Adipocyte (in vitro differentiated cells): ENCODE measurements at regions not wholly inside any gene's neighbourhood (a gene's known extent, or its start where the extent isn't known, plus 50 kb on each side); places are given as distances from the start of the nearest gene placed in this dataset.
"Not testable (repeated sequence)": the region's sequence is repeated elsewhere in the genome, so short reads cannot be mapped to it uniquely, and the experiment has no call there.

Experiments used
- DNase-seq: peaks from one replicate; pipeline ENCODE4 v3.0.0-alpha.2; 2015; ENCODE audit warnings: low read depth
- H3K27me3 ChIP-seq: replicated peaks from 2 replicates; pipeline ENCODE4 v1.7.0; 2013; ENCODE audit warnings: mild to moderate bottlenecking, low read length, moderate library complexity; ENCODE audit not compliant: control insufficient read depth, insufficient read depth
- H3K36me3 ChIP-seq: 2 replicates; pipeline ENCODE4 v1.7.0; 2013; ENCODE audit warnings: low read length, mild to moderate bottlenecking, moderate library complexity; ENCODE audit not compliant: control insufficient read depth, insufficient read depth, severe bottlenecking
- H3K4me1 ChIP-seq: 2 replicates; pipeline ENCODE4 v1.7.0; 2013; ENCODE audit warnings: mild to moderate bottlenecking, low read length, moderate library complexity; ENCODE audit not compliant: control insufficient read depth, insufficient read depth
- H3K4me3 ChIP-seq: 2 replicates; pipeline ENCODE4 v1.7.0; 2013; ENCODE audit warnings: mild to moderate bottlenecking, low read length, moderate library complexity
- H3K9ac ChIP-seq: 2 replicates; pipeline ENCODE4 v1.7.0; 2013; ENCODE audit warnings: mild to moderate bottlenecking, low read length, moderate library complexity
- H3K9me3 ChIP-seq: 2 replicates; pipeline ENCODE4 v1.7.0; 2013; ENCODE audit warnings: mild to moderate bottlenecking, low read length, moderate library complexity; ENCODE audit not compliant: control insufficient read depth

DNA sequence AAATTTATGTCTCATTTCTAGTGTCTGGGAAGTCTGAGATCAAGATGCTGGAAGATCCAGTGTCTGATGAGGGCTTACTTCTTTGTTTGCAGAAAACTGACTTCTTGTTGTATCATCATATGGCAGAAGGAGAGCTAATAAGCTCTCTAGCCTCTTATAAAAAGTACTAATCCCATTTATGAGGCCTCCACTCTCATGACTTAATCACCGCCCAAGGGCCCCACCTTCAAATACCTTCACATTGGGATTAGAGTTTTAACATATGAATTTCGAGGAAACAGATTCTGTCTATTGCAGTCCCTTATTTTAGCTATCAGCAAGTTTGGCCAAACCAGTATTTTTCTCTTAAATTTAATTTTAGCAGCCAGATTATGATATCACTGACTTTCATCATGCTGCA is 150.2 kb upstream of the TMPRSS15 start:
- Histone ChIP-seq H3K4me1 (peaks cover 4% of the 10 kb centered on the region), H3K9ac (no peak overlapping the region), H3K9me3 (no peaks in the 10 kb centered on the region), H3K27me3 (no peaks in the 10 kb centered on the region), H3K36me3 (no peaks in the 10 kb centered on the region), H3K4me3 (no peak overlapping the region)
- no peak for DNase-seq

GRCh38 chr21:18567770-18568169 is 164.2 kb upstream of the TMPRSS15 start:
- H3K27me3 ChIP-seq, H3K9ac ChIP-seq, DNase-seq, H3K4me3 ChIP-seq, H3K4me1 ChIP-seq, H3K36me3 ChIP-seq, H3K9me3 ChIP-seq: not testable (repeated sequence)

GRCh38 chr21:18588001-18588662 is 184.5 kb upstream of the TMPRSS15 start:
- H3K9ac ChIP-seq, result no peak overlapping the region
- H3K27me3 ChIP-seq, result no peaks in the 10 kb centered on the region
- H3K4me1 ChIP-seq, result no peaks in the 10 kb centered on the region
- H3K4me3 ChIP-seq, result no peak overlapping the region
- H3K36me3 ChIP-seq, result no peaks in the 10 kb centered on the region
- no peaks in the 10 kb centered on the region for H3K9me3 ChIP-seq
- no peak for DNase-seq

DNA sequence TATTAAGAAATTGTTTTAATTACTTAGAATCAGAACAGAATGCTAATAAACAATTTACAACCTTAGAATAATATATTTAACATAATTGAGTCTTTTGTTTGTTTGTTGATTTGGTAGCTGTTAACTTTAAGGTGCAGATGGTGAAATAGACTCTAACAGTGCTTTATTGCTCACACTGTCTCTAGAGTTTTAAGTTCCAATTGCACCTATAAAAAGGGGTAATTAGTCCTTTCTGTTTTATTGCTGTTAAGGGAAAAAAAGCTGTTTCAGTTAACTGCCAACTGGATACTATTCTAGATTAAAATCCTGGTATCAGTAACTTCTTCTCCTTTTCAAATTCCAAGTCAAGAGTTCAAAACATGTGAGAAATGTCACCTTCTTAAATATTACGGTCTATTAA is 197.6 kb upstream of the TMPRSS15 start:
- Histone ChIP-seq H3K4me3 (no peak overlapping the region), H3K36me3 (no peaks in the 10 kb centered on the region), H3K9ac (no peak overlapping the region), H3K4me1 (no peaks in the 10 kb centered on the region), H3K27me3 (no peaks in the 10 kb centered on the region), H3K9me3 (no peaks in the 10 kb centered on the region)
- no peak for DNase-seq

DNA sequence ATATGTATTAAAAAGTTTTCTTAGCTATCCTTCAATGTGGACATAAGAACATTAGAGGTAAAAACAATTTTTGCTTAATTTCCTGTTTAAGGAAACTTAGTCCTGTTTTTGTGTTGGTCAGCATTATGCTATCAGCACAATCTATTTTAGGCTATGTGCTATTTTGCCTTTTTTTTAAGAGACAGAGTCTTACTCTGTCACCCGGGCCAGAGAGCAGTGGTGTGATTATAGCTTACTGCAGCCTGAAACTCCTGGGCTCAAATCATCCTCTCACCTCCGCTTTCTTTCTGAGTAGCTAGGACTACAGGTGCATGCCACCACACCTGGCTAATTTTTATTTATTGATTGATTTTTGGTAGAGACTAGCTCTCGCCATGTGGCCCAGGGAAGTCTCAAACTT is 199.1 kb upstream of the TMPRSS15 start:
- H3K9ac ChIP-seq, result no peak overlapping the region
- no peaks in the 10 kb centered on the region for H3K27me3 ChIP-seq
- no peak for DNase-seq
- H3K4me1 ChIP-seq, result no peaks in the 10 kb centered on the region
- no peaks in the 10 kb centered on the region for H3K9me3 ChIP-seq
- H3K4me3 ChIP-seq, result no peak overlapping the region
- no peaks in the 10 kb centered on the region for H3K36me3 ChIP-seq

DNA sequence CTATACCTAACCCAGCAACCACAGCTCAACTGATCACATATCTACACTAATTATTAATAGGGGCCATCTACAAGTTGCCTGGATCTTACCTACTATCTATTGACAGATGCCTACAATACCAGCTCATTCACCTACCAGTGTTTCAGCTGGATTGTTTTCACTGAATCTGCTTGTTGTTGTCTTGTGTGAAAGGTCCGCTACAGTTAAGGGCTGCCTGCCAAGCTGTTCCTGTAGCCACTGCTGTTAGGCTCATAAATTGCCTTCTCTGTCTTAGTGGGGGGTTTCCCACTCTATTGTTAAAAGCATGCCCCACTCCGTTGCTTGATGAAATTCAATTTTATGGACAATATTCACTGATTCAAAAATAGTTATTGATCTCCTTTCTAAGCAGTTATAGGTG is 199.7 kb upstream of the TMPRSS15 start:
- no peaks in the 10 kb centered on the region for H3K36me3 ChIP-seq
- no peaks in the 10 kb centered on the region for H3K9me3 ChIP-seq
- no peak overlapping the region for H3K9ac ChIP-seq
- H3K4me1 ChIP-seq, result no peaks in the 10 kb centered on the region
- no peaks in the 10 kb centered on the region for H3K27me3 ChIP-seq
- H3K4me3 ChIP-seq, result no peak overlapping the region
- DNase-seq, result no peak

DNA sequence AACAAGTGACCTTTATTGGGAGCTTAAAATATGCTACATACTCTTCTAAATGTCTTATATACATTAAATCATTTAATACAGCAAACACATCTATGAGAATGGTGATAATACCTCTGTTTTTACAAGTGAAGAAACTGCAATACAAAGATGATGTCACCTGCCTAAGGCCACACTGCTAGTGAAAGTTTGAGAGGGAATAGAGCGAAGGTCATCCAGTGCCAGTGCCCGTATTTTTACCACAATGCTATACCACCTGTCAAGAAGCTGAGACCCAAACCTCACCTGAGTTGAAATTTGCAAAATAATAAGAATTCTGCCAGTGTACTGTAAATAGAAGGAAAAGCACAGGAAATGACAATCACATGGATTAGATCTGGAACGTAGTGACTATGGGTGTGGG is 200.4 kb upstream of the TMPRSS15 start:
- H3K9ac ChIP-seq, result no peak overlapping the region
- no peaks in the 10 kb centered on the region for H3K4me1 ChIP-seq
- H3K36me3 ChIP-seq, result no peaks in the 10 kb centered on the region
- no peaks in the 10 kb centered on the region for H3K9me3 ChIP-seq
- DNase-seq, result no peak
- H3K27me3 ChIP-seq, result no peaks in the 10 kb centered on the region
- no peak overlapping the region for H3K4me3 ChIP-seq

- Histone ChIP-seq H3K9me3 (no peaks in the 10 kb centered on the region), H3K36me3 (no peaks in the 10 kb centered on the region), H3K4me1 (no peaks in the 10 kb centered on the region), H3K9ac (no peak overlapping the region), H3K4me3 (no peak overlapping the region), H3K27me3 (no peaks in the 10 kb centered on the region)
- no peak for DNase-seq
Measured at GRCh38 chr21:18608226-18608625, 204.6 kb upstream of the TMPRSS15 start.

DNA sequence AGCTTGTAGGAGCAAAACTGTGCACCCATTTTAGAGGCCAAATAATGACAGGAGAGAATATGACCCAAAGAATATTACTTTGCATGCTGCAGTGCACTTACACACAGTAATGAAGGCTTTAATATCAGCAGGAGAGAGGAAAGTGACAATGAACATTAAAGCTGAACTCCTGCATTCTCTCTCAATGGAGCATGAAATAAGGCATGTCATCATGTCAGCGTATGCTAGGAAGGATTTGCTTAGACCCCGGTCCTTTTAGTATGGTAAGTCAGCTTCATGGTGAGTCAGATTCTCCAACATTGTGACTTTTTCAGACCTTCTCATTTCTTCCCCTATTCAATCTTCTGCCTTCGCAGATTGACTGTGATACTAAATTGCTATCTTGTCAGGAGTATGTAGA is 210.7 kb upstream of the TMPRSS15 start:
- H3K36me3 ChIP-seq, result no peaks in the 10 kb centered on the region
- no peaks in the 10 kb centered on the region for H3K4me1 ChIP-seq
- H3K9ac ChIP-seq, result no peak overlapping the region
- H3K9me3 ChIP-seq, result no peaks in the 10 kb centered on the region
- DNase-seq, result no peak
- H3K4me3 ChIP-seq, result no peak overlapping the region
- no peaks in the 10 kb centered on the region for H3K27me3 ChIP-seq

- no peaks in the 10 kb centered on the region for H3K4me1 ChIP-seq
Measured at GRCh38 chr21:18617291-18617690, 213.7 kb upstream of the TMPRSS15 start.

DNA sequence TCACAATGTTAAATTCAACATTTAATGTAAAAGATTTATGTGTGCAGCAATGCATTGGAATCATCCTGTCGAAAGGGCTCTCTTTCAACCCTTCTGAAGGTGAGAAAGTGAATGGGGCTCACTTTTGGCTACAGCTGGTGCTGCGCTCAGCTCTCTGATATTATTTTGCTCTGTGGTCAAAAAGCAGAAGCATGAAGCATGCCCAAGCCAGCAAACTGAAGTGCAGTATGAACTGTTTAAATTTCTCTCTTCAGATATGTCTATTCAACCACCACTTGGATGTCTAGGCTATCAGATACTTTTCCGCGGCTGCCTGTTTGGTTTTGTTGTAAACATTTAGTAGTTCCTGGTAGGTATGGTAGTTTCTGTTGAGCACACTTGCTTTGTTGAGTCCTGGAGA is 216.9 kb upstream of the TMPRSS15 start:
- Histone ChIP-seq H3K4me1 (no peaks in the 10 kb centered on the region), H3K9me3 (no peaks in the 10 kb centered on the region), H3K9ac (no peak overlapping the region), H3K36me3 (no peaks in the 10 kb centered on the region), H3K27me3 (no peaks in the 10 kb centered on the region), H3K4me3 (no peak overlapping the region)
- DNase-seq, result no peak

More at GRCh38 chr21:18617291-18617690, 213.7 kb upstream of the TMPRSS15 start:
- Histone ChIP-seq H3K36me3 (no peaks in the 10 kb centered on the region), H3K4me3 (no peak overlapping the region), H3K27me3 (no peaks in the 10 kb centered on the region), H3K9ac (no peak overlapping the region), H3K9me3 (no peaks in the 10 kb centered on the region)
- no peak for DNase-seq

DNA sequence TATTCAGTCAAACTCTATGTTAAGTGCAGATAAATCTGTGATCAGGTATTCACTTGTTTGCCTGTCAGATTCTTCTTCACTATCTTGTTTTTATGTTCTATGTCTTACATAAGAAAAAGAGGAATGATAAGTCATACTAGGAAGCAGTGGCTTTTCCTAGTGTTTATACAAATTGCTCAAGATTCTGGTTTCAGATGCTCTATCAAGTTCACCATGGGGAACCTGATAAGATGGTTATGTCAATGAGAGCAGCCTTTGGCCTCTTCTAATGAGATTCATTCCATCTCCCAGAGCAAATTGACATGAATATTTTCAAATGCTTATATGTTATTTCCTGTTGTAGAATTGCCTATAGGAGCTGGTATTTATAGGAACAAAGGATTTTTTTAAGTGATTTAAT is 218.8 kb upstream of the TMPRSS15 start:
- no peaks in the 10 kb centered on the region for H3K27me3 ChIP-seq
- no peaks in the 10 kb centered on the region for H3K36me3 ChIP-seq
- H3K9me3 ChIP-seq, result no peaks in the 10 kb centered on the region
- DNase-seq, result no peak
- H3K4me3 ChIP-seq, result no peak overlapping the region
- H3K9ac ChIP-seq, result no peak overlapping the region
- no peaks in the 10 kb centered on the region for H3K4me1 ChIP-seq
